ENCODE measurements at regions not wholly inside any gene's neighbourhood (a gene's known extent, or its start where the extent isn't known, plus 50 kb on each side); places are given as distances from the start of the nearest gene placed in this dataset.

GRCh38 chr4:108477527-108478108 is 142.8 kb upstream of the RPL34 start:
- H3K9me3 ChIP-seq (ENCODE audit: control extremely low read depth in 1 of 3, control insufficient read depth in 2 of 3, insufficient read depth in 1 of 3, low read length in 2 of 3): no peaks in the 10 kb centered on the region
- no peak overlapping the region for H3K4me2 ChIP-seq (replicated peaks; ENCODE audit: low read depth, low read length, poor library complexity, severe bottlenecking)
- H3K79me2 ChIP-seq (ENCODE audit: control insufficient read depth, insufficient read depth, low read length): no peaks in the 10 kb centered on the region
- no CpG with 5 or more reads among the region's 2 CpGs for WGBS (ENCODE audit: insufficient coverage)
- Mint-ChIP-seq H3K9me3 (ENCODE audit: insufficient read depth) (no peaks in the 10 kb centered on the region), H3K4me3 (no peak overlapping the region), H3K4me1 (no peaks in the 10 kb centered on the region), H3K27me3 (no peaks in the 10 kb centered on the region), H3K27ac (no peak overlapping the region)
- no peak overlapping the region for H3K4me3 ChIP-seq (ENCODE audit: control extremely low read depth in 1 of 5, extremely low read depth in 1 of 5, insufficient read depth in 1 of 5, low read depth in 2 of 5, low read length in 4 of 5)
- H3K4me1 ChIP-seq (ENCODE audit: control insufficient read depth in 2 of 2, insufficient read depth in 2 of 2, low read length in 2 of 2): no peaks in the 10 kb centered on the region
- no peak for DNase-seq
- no peak overlapping the region for H3K9ac ChIP-seq (ENCODE audit: low read length)
- ChIA-PET CTCF (no interaction called here), POLR2A (no interaction called here)
- no peak overlapping the region for H2AFZ ChIP-seq (ENCODE audit: insufficient read depth, low read depth, low read length, poor library complexity, severe bottlenecking)
- no peak for ATAC-seq (ENCODE audit: low read depth)
- intact Hi-C loops (cut with micrococcal nuclease): no loop called here
- H3K36me3 ChIP-seq (replicated peaks in 1 of 2; ENCODE audit: control extremely low read depth in 1 of 2, control insufficient read depth in 1 of 2, extremely low read depth in 1 of 2, insufficient read depth in 2 of 2, low read length in 1 of 2): no peaks in the 10 kb centered on the region
- no peaks in the 10 kb centered on the region for H3K27me3 ChIP-seq (replicated peaks in 1 of 4; ENCODE audit: control extremely low read depth in 1 of 4, control insufficient read depth in 3 of 4, insufficient read depth in 4 of 4, low read length in 3 of 4)
- TF ChIP-seq EZH2 (IDR thresholded peaks at IDR 0.05; ENCODE audit: borderline replicate concordance, insufficient read depth, low read depth, low read length, poor library complexity, severe bottlenecking) (no peak), CTCF (IDR thresholded peaks at IDR 0.05) (no peak)
- H3K27ac ChIP-seq (ENCODE audit: low read length in 2 of 2): no peak overlapping the region
- H4K20me1 ChIP-seq (ENCODE audit: control insufficient read depth, insufficient read depth, low read length, poor library complexity, severe bottlenecking): no peaks in the 10 kb centered on the region

- WGBS (ENCODE audit: insufficient coverage): no CpG with 5 or more reads among the region's 2 CpGs
- CTCF ChIA-PET: no interaction called here
- intact Hi-C loops (cut with micrococcal nuclease): no loop called here
These were observed 147.1 kb upstream of the RPL34 start for GRCh38 chr4:108473163-108473720.

More at GRCh38 chr4:108473163-108473720, 147.1 kb upstream of the RPL34 start:
- no peak overlapping the region for H3K27ac ChIP-seq (ENCODE audit: low read length in 2 of 2)
- H3K27me3 Mint-ChIP-seq: no peaks in the 10 kb centered on the region
- H3K9ac ChIP-seq (ENCODE audit: low read length): no peak overlapping the region
- POLR2A ChIA-PET: no interaction called here
- H3K4me3 ChIP-seq (ENCODE audit: control extremely low read depth in 1 of 5, extremely low read depth in 1 of 5, insufficient read depth in 1 of 5, low read depth in 2 of 5, low read length in 4 of 5): no peak overlapping the region
- no peaks in the 10 kb centered on the region for H3K27me3 ChIP-seq (replicated peaks in 1 of 4; ENCODE audit: control extremely low read depth in 1 of 4, control insufficient read depth in 3 of 4, insufficient read depth in 4 of 4, low read length in 3 of 4)
- no peaks in the 10 kb centered on the region for H3K36me3 ChIP-seq (replicated peaks in 1 of 2; ENCODE audit: control extremely low read depth in 1 of 2, control insufficient read depth in 1 of 2, extremely low read depth in 1 of 2, insufficient read depth in 2 of 2, low read length in 1 of 2)
- H3K79me2 ChIP-seq (ENCODE audit: control insufficient read depth, insufficient read depth, low read length): no peaks in the 10 kb centered on the region
- H3K4me3 Mint-ChIP-seq: no peak overlapping the region
- H3K9me3 ChIP-seq (ENCODE audit: control extremely low read depth in 1 of 3, control insufficient read depth in 2 of 3, insufficient read depth in 1 of 3, low read length in 2 of 3): no peaks in the 10 kb centered on the region
- no peak overlapping the region for H2AFZ ChIP-seq (ENCODE audit: insufficient read depth, low read depth, low read length, poor library complexity, severe bottlenecking)
- ATAC-seq (ENCODE audit: low read depth): no peak
- no peaks in the 10 kb centered on the region for H3K9me3 Mint-ChIP-seq (ENCODE audit: insufficient read depth)
- DNase-seq: no peak
- H3K4me2 ChIP-seq (replicated peaks; ENCODE audit: low read depth, low read length, poor library complexity, severe bottlenecking): no peak overlapping the region
- no peaks in the 10 kb centered on the region for H3K4me1 Mint-ChIP-seq
- H4K20me1 ChIP-seq (ENCODE audit: control insufficient read depth, insufficient read depth, low read length, poor library complexity, severe bottlenecking): no peaks in the 10 kb centered on the region
- H3K27ac Mint-ChIP-seq: no peak overlapping the region
- no peaks in the 10 kb centered on the region for H3K4me1 ChIP-seq (ENCODE audit: control insufficient read depth in 2 of 2, insufficient read depth in 2 of 2, low read length in 2 of 2)
- TF ChIP-seq EZH2 (IDR thresholded peaks at IDR 0.05; ENCODE audit: borderline replicate concordance, insufficient read depth, low read depth, low read length, poor library complexity, severe bottlenecking) (no peak), CTCF (IDR thresholded peaks at IDR 0.05) (no peak)

All from B cell (primary cell).